NCI-H526 treated with DMSO at 0.1 percent for 48 hours (cell line): ENCODE measurements at regions not wholly inside any gene's neighbourhood (a gene's known extent, or its start where the extent isn't known, plus 50 kb on each side); places are given as distances from the start of the nearest gene placed in this dataset.

ENCODE experiments used
- DNase-seq: peaks from one replicate; lab custom pipeline; 2025; lab: John Stamatoyannopoulos, UW

DNA sequence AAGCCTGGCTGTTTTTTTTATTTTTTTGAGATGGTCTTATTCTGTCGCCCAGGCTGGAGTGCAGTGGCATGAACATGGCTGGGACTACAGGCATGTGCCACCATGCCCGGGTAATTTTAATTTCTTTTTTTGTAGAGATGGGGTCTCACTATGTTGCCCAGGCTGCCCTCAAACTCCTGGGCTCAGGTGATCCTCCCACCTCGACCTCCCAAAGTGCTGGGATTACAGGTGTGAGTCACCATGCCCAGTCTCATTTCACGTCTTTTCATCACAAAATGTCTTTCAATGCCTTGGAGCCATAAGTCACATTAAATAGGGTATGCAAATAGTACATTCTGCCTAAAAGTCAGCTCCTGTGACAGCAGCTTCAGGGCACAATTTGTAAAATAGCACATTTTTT is 52.8 kb downstream of the SOX2 start:
- DNase-seq, result no peak

DNA sequence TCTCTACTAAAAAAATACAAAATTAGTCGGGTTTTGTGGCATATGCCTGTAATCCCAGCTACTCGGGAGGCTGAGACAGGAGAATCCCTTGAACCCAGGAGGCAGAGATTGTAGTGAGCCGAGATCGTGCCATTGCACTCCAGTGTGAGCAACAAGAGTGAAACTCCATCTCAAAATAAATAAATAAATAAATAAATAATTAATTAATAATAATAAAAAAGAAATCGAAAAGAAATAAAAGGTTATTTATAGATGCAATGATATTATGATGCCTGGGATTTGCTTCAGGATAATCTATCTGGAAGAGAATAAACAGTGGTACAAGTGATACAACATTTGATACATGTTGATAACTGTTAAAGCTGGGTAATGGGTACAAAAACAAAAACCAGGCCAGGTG is 58.6 kb downstream of the SOX2 start:
- DNase-seq, result no peak

DNA sequence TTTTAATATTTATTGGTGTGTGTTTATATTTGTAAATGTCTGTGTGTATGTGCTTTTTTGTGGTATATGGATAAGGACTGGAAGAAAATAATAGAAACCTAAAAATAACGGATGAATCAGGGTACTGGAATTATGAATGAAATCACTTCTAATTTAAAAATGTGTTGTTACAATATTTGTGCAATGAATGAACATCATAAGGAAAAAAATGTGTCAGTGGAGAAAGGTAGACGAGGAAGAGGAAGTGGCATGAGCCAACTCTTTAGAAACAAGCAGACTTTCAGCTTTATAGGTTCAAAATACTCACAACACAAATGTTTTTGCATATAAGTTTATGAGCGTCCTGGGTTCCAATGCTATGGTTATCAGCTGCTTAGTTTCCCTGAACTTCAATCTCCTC is 59.4 kb downstream of the SOX2 start:
- DNase-seq, result no peak

DNA sequence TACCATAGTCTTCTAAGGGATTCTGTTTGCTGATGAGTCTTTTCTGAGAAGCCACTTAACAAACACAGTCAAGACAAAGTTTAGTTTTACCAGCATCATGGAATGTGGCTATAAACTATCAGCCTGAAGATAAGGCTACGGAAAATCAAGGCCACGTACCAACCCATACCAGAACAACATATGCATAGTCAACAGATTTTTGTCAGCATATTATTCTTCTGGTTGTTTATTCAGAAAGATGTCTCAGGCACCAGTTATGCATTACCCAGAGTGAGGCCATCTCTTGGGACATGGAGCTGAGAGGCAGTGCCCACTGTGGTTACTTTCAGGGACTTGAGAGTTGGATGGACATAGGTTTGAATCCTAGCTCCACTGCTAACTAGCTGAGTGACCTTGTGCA is 60.4 kb downstream of the SOX2 start:
- DNase-seq, result no peak

DNA sequence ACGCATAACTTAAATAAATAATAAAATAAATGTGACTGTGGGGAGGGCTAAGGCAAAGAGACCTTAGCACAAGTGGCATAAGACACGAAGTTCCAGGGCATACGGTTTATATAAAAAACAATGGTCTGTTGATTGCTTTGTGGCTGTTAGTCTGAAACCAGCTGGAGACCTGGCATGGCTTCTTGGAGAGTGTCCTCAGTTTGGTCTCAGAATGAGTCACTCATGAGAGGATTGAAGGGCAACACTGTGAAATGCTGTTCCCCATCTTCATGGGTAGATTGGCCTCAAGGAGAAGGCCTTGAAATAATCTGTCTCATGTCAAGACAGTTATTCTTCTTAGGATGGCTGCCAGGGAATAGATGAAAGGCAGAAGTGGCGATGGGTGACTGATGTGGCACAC is 62.2 kb downstream of the SOX2 start:
- DNase-seq, result no peak

DNA sequence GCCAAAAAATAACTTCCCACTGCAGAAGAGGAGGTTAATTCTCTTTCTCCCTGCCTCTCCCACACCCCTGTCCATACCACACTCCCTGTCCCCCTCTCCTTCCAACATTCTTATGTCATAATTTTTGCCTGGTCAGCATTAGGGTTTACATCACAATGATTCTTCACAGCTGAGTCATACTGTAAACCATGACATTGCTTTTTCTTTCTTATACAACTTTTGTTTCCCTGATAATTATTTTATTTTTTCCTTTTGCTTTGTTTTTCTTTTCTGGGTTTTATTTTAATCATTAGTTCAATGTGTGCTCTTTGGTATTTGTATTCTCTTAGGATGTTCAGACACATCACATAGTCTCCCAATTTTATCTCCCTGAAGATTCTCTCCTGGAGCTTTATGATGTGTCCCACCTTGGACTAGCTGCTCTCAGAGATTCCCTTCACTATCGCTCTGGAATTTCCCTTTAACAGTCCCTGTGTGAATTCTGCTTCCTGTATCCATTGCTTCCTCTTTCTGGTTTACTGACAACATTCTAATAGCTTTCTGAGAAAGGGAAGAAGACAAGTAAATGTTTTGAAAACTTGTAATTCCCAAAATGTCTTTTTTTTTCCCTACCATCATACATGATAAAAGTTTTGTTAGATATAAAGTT is 70.7 kb downstream of the SOX2 start:
- DNase-seq, result no peak

DNA sequence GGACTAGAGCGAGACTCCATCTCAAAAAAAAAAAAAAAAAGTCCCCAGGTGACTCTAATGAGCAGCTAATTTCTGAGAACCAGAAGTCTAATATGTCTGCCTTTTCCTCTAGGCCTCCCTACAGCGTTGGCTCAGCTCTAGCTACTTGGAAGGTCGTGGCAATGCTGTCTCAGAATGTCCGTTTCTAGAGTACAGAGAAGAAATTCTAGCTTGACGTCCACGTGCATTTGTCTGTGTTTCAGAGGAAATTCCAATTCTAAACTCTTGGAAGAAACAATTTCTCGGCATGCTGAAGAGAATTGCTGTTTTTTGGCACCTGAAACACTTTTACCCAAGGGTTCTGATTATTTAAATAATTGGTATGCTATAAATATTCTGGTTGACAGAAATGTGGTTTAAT is 78.8 kb downstream of the SOX2 start:
- DNase-seq, result no peak

DNA sequence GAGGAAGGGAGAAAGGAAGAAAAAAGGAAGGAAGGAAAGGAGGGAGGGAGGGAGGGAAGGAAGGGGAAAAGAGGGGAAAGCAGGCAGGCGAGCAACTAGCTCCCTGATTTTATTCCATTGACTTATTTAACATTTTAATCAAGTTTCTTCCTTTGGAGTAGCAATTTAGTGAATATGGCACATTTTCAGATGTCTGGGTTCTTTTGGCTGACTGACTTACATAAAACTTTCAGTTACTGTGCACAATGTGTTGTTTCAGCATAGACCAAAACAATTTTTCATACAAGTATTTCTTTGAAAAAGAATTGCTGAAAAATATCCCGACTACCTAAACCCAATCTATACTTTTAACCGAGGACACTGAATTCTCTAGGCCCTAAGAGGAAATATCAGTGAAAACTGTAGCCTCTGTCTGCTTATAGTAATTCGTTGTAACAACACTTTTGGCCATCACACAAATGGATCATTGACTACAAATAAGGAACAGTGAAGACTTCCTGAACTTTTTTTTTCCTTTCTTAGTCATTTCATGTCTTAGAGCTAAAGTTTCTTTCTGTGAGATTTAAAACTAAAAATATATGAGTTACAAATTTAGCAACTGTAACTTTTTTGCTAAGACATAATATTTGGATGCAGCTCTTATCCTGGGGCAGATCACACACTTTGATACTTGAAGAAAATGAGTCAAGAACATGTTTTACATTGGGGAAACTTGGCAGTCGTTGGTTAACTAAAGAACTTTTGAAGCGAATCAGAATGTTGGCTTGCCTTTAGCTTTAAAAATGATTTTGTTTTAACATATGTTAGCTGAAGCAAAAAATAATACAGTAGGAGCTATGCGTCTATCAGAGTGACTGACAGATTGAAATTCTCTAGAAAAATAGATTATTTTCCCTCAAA is 79.6 kb downstream of the SOX2 start:
- DNase-seq, result no peak

DNA sequence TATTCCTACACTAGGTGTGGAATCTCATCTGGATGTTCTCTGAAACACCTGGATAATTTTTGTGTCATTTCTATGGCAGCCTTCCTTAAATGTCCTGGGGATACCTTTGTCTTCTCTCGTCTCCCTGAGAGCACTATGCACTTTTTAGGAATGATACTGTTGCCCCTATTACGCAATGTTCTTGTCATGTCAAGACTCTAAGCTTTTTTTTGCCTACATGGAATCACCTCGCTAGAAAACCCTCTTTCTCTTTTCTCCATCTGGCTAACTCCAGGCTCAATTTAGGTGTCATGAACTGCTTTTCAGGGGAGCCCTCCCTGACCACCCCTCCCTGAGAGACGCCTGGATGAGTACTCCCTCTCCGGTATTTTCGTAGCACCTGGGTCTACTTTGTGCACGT is 81.3 kb downstream of the SOX2 start:
- DNase-seq, result no peak

DNA sequence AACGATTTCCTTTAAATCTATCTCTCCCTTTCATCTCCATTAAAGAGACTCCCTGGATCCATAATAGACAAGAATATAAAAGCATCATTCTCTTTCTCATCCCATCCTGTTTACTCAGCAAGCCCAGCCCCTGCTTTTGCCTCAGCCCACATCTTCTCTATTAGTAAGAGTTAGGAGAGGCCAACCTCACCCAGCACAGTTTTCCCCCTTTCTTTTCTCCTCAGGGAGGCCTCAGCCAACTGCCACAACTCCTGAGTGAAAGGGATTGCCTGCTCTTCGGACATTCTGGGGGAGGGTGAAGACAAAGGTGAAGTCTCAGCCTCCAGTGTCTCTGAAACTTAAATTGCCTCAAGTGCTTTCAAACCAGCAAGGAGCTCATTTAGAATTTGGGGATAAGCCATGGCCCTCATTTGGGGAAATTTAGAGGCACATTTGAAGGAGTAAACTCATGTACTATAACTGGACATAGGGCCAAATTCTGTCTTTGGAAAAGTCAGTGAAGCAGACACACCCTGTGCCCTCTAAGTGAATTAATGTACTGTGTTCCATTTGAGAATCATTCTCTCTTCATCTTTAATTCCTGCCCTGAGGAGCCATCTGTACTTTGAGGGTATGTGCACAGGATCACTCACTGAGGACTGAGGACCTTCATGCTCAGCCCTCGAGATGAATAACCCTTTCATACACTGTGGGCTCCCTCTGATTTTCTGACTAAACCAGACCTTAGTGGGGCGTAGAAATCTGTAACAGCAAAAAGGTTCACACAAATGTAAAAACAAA is 82.5 kb downstream of the SOX2 start:
- DNase-seq, result no peak

DNA sequence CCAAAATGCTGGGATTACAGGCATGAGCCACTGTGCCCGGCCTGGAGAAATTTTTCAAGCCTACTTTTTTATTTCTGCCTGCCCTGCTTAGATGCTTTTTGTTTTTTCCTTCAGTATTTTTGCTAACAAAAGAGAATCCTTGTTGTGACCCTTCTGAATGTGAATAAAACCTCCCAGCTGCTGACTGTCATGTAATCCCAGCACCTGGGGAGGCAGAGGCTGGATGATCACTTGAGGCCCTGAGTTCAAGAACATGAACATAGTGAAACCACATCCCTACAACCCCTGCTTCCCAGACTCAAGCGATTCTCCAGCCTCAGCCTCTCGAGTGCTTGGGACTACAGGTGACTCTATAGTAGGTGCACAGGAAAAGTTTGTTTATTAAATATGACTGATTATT is 84.9 kb downstream of the SOX2 start:
- DNase-seq, result no peak

DNA sequence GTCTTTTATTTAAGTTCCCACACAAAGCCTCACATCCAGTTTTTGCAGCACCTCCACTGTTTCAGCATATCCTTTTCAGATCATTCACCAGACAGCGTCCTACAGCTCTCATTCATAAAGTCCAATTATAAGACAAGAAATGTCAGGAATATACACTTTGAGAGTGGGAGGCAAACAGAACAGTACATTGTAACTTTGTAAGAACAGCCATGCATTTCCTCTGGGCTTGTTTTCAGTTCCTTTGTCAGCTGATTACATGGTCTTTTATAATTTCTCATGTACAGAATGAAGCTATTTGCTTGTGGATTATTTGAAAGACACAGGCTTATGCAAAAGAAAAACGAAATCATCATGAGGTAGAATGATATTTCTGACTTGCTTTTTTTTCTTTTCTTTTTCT is 85.7 kb downstream of the SOX2 start:
- DNase-seq, result no peak

DNA sequence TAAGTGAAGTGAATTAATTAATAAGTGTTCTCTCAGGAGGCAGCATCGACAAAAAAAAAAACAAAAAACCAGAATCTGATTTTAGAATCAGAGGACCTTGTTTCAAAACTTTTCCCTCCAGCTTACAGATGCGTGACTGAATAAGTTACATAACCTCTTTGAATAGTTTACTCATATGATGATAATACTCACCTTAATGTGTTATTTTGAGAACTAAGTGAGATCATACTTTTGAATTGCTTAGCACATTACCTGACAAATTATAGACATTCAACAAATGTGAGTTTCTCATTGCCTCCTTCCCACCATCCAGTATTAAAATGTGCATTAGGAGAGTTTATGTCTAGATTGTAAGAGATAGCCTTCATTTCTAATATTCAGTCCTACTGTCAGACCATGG is 94.0 kb downstream of the SOX2 start:
- DNase-seq, result no peak

DNA sequence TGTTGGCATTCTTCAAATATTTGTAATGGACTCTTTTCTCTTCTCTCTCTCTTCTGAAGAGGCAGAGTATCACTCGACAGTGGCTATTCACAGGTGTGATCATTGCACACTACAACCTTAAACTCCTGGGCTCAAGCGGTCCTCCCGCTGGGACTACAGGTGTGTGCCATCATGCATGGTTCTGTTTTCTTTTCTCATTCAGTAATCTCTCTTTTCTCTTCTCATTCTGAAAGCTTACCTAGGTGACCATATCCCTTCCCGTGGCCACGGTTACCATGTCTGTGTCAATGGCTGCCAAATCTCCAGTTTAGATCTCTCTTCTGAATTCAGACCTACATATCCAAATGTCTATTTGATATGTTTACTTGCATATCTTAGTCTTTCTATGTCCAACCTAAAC is 96.3 kb downstream of the SOX2 start:
- DNase-seq, result no peak

DNA sequence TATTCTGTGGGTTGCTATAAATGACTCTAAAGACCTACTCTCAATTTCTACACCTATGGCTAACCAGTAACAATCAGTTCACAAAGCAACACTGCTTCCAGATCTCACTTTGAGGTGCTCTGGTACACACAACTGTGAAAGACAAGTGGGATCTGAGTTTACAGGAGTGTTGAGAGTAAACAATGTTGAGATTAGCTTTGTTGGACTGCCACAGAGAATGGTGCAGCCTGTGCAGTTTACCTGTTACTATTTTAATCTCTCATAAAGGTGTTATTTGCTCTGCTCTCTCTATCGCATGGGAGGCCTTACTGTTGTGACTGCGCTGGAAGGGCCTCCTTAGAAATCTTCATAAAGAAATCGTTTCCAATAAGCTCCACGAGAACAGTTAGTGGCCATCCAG is 112.0 kb downstream of the SOX2 start:
- DNase-seq, result no peak

DNA sequence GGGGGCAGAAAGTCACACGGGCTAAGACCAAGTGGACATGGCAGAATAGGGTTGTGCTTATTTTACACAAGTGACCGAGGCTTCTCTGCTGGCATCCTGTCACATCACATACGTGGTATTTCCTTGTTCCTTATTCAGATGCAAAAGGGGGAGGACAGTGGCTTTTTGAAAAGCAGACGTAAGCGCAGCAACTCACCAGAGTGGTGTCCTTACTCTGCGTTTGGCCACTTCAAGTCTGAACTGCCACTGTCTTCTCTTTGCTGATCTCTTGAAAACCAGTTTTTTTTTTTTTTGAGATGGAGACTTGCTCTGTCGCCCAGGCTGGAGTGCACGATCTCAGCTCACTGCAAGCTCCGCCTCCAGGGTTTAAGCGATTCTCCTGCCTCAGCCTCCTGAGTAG is 113.2 kb downstream of the SOX2 start:
- no peak for DNase-seq

DNA sequence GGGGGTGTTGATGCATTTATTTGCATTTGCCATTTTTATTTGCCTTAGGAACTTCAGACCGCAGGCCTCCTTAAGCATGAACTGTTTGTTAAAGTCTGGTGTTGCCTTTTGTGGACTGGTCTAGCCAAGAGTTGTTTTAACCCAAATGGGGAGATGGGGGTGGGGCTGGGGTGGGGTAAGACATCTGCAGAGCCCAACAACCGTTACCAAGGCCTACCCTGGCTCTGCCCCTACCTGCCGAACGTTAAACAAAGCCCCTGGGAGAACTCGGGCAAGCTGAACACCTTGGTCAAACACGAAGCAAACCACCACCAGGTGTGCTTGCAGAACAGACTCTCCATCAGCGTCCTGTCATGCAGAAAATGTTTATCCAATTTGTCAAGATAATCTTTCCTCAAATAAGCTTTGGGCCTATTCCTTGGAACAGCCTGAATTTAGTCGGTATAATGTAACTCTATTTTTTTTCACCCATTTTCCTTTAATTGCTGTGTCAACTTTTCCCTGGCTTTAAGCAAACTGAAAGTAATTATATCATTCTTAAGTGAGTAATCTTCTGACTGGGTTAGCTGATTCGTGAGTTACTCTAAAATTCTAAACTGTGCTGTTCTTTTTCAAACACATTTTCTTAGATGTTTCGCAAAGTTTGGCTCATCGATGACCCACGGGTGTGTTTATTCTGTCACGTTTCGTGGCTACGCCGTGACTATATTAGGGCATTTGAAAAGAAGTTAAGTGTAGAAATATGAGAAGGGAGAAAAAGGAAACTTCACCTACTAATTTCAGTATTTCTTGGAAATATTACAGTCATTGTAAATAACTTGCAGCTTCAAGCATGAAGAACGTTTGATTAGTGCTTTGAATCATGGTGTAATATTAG is 127.6 kb downstream of the SOX2 start:
- DNase-seq, result peak; percentile 83

DNA sequence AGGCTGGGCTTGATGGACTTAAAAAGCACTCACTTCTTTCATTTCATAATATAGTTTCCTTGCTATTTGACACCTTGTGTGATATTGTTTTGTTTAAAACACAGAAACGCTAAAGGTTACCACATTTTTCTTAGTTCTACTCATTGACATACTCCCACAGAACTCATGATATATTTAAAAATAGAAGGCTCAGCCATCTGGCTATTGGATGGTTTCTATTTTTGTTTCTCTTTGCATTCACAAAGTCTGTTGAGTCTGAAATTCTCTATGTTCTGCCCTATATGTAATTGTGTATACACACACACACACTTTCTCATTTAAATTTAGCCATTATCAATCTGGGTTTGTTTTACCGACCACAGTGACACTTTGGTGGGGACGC is 128.2 kb downstream of the SOX2 start:
- no peak for DNase-seq

DNA sequence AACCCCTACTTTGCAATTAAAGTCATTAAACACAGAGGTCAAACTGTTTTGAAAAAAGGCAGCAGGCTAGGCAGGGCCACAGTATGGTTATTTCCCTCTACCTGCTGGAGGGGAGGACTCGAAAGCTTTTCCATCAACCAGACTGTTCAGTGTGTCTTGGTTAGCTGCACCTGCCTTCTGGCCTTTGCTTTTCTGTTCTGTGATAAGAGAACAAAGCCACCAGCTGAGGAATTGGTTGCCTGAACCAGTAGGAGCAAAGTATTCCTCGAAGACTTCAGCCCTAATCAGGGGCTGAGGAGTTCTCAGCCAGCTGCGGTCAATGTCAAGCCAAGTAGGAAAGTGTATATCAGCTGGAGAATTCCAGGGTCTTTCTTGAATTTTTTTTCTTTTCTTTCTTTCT is 132.5 kb downstream of the SOX2 start:
- DNase-seq, result no peak

DNA sequence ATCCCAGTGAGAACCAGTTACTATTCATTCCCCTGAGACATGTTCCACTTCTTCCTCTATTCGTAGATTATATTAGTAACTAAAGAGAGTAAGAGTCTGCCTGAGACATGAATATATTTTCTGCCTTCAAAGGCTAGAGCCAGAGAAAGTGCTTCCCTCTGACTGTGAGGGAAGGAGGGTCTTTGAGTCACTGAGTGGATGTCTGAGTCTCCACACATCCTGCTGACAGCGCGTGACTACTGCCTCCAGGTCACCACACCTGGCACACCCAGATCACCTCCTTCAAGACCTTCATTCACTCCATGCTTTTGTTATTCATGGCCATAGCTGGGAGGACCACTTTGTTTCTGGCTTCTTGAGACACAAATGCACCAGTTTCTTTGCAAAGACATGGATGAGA is 135.6 kb downstream of the SOX2 start:
- DNase-seq, result no peak

DNA sequence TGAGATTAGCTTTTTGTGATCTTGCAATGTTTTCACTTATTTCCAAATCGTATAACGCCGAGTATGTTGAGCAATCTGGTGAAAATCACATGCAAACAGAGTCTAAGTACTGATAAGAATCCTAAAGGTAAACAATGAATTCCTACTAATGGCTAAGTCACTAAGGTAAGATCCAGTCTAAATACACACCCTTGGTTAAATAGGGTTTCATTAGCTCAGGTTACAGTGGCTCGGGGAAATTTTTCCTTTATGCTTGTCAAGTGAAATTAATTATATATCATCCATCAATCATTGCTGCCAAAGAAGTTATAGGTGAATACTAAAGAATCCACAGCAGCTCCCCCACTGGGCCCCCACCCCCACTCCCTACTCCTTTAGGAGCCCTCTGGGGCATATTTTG is 139.3 kb downstream of the SOX2 start:
- no peak for DNase-seq

DNA sequence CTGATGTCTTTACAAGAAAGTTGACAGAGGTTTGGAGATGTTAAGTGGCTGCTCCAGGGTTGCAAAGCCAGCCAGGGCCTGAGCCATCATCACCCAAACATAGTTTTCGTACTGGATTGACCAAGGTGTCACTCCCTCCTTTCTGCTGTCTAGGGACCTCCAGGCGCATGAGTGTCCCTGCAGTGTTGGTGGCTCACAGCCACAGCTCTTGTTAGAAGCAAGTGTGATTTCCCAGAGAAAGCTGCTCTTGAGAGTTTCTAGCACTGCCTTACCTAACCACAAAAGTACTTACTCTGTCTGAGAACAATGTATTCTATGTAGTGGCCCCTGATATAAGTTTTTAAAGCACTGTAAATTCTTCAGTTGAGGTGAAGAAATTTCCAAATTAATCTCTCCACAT is 144.1 kb downstream of the SOX2 start:
- DNase-seq, result no peak
